GM10248 (cell line): ENCODE measurements at regions not wholly inside any gene's neighbourhood (a gene's known extent, or its start where the extent isn't known, plus 50 kb on each side); places are given as distances from the start of the nearest gene placed in this dataset.

ENCODE experiments used
- CTCF ChIA-PET: fragments of 300-600 bp; sonication (Branson Sonifier 250); formaldehyde crosslinking; extraction: SDS; loops from one replicate; lab custom pipeline; 2021; ENCODE audit warnings: antibody characterized with exemption; lab: Yijun Ruan, JAX
- POLR2A ChIA-PET: fragments of 350-650 bp; sonication (Branson Sonifier 250); formaldehyde crosslinking; extraction: SDS; loops from one replicate; lab custom pipeline; 2020; ENCODE audit warnings: antibody characterized with exemption; lab: Yijun Ruan, JAX
- DNase-seq: peaks from one replicate; pipeline ENCODE4 v3.0.0; 2012; ENCODE audit errors: extremely low spot score
- CTCF ChIP-seq: IDR thresholded peaks from 2 replicates; pipeline ENCODE4 v1.5.1; 2012; ENCODE audit warnings: mild to moderate bottlenecking, low read depth; ENCODE audit errors: extremely low read depth, missing control alignments, control extremely low read depth

GRCh38 chr5:4572311-4573100, 567.6 kb upstream of the ADAMTS16 start:
- no peak for TF ChIP-seq CTCF
- ChIA-PET POLR2A (no interaction called here), CTCF (no interaction called here)
- DNase-seq = no peak

- DNase-seq = no peak
- ChIA-PET POLR2A (no interaction called here), CTCF (no interaction called here)
- no peak for TF ChIP-seq CTCF
Observed at GRCh38 chr5:4575608-4576007, 564.5 kb upstream of the ADAMTS16 start.

- POLR2A ChIA-PET = no interaction called here
- CTCF ChIA-PET = no interaction called here
- TF ChIP-seq CTCF = no peak
- no peak for DNase-seq
Observed at GRCh38 chr5:4576161-4576748, 563.9 kb upstream of the ADAMTS16 start.

- POLR2A ChIA-PET = no interaction called here
- TF ChIP-seq CTCF = no peak
Observed at GRCh38 chr5:4576908-4577307, 563.2 kb upstream of the ADAMTS16 start.

GRCh38 chr5:4579679-4580078, 560.5 kb upstream of the ADAMTS16 start:
- TF ChIP-seq CTCF = no peak
- ChIA-PET CTCF (no interaction called here), POLR2A (no interaction called here)
- DNase-seq = no peak

More at GRCh38 chr5:4576908-4577307, 563.2 kb upstream of the ADAMTS16 start:
- no peak for DNase-seq
- CTCF ChIA-PET = no interaction called here

- CTCF ChIA-PET = no interaction called here
- TF ChIP-seq CTCF = no peak
- POLR2A ChIA-PET = no interaction called here
- no peak for DNase-seq
Observed at GRCh38 chr5:4580772-4581171, 559.4 kb upstream of the ADAMTS16 start.
